GM18861 (cell line): ENCODE measurements at regions not wholly inside any gene's neighbourhood (a gene's known extent, or its start where the extent isn't known, plus 50 kb on each side); places are given as distances from the start of the nearest gene placed in this dataset.

Source experiments
- ATAC-seq: cut with Tn5 transposase; IDR thresholded peaks from one replicate; pipeline ENCODE4 v1.9.1; 2021; ENCODE audit not compliant: unreplicated experiment

DNA sequence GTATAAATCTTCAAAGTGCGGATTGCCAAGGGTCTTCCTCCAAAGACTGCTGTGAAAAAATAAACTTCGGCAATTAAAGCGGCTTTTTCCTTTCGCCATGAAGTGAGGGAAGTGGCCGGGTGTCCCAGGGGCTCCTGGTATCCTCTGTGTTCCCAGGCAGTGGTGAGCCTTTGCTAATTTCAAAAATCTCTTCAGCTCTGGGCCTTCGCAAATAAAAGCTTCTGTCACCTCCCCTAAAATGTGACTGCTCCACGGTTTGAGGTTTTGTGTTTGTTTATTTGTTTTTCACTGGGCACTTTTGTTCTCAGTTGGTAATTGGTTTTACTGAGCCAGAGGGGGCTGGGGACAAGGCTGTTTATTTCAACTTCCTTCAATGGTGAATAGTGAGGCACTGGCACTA lies 270.1 kb upstream of the POU3F3 start:
- no peak for ATAC-seq

DNA sequence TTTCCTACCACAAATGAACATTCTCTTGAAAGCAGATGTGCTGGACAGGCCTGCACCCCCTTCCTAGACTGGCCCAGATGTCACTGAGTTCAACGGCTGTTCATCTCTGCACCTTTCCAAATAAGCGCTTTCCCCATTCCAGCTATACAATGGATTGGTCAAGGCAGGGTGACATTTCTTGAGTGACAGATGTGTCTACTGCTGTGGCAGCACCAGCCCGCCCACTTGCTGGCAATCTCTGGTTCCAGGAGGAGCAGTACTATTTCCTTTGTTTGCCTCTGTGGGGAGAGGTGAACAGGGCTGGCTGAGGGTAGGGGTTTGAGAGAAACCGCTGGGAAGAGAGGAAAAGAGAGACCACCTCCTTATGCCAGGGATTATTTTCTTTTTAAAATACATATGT lies 269.5 kb upstream of the POU3F3 start:
- ATAC-seq: no peak

DNA sequence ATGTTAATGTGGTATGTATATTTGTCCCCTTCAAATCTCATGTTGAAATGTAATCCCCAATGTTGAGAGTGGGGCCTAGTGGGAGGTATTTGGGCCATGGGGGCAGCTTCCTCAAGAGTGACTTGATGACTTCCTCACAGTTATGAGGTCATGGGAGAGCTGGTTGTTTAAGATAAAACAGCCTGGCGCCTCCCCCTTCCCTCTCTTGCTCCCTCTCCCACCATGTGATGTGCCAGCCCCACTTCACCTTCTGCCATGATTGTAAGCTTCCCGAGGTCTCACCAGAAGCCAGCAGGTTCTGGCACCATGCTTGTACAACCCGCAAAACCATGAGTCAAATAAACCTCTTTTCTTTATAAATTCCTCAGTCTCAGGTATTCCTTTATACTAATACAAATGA lies 258.3 kb upstream of the POU3F3 start:
- no peak for ATAC-seq

DNA sequence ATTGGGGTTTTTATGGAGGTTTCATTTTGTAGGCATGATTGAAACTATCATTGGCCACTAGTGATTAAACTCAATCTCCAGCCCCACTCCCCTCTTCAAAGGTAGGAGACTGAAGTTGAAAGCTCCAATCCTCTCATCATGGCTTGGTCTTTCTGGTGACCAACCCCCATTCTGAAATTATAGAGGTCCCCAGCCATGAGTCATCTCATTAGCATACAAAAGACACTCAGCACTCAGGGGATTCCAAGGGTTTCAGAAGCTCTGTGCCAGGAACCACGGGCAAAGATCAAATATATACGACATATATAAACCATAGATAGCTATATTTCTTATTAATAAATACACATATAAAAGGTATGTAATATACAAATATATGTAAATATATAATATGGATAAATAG lies 256.0 kb upstream of the POU3F3 start:
- no peak for ATAC-seq

DNA sequence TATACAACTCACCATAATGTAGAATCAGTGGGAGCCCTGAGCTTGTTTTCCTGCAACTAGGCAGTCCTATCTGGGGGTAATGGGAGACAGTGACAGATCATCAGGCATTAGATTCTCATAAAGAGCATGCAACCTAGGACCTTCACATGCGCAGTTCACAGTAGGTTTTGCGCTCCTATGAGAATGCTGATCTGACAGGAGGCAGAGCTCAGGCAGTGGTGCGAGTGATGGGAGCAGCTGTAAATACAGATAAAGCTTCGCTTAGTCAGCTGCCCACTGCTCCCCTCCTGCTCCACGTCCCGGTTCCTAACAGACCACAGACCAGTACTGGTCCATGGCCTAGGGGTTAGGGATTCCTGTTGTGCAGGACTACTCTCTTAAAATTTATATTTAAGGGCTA lies 255.3 kb upstream of the POU3F3 start:
- no peak for ATAC-seq

DNA sequence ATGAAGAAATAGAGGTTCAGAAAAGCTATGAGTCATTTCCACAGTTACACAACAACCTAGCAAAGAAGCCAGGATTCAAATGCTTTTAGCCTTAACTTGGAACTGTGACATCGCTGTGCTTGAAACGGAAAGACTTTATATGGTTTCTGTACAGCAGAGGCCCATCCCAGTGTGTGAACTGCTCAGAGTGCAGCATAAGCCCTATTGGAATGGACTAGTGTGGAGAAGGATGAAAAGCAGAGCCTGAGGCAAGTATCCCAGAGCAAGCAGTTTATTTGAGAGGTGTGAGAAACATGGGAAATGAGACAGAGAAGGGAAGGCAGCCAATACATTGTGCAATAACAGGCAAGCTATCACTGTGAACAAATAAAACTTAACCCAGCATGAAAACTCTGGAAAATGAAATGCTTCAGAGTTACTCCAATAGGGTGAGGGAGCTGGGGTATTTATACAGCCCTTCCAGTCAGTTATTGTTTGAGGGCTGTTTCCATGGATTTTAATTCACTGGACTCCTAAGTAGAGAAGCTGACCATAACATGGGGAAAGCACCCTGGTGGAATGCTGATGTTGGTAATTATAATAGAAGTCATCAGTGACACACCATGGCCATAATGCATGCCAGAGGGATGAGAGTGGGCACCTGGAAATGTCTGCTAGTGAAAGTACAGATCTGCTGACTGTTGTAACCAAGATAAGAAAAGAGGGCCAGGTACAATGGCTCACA lies 254.0 kb upstream of the POU3F3 start:
- no peak for ATAC-seq

DNA sequence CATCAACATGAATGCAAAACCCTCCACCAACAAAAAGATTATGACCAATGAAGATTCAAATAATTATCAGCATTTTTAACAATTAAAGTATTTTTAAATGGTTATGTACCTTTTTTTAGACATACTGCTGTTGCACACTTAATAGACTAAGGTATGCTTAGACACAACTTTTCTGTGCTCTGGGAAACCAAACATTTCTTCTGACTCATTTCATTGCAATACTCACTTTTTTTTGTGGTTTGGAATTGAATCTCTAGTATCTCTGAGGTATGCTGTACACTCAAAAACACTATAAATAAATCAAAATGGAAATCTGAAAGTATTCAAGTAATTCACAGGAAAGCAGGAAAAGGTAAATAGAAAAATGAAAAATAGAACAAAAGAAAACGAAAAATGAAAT lies 247.9 kb upstream of the POU3F3 start:
- no peak for ATAC-seq

DNA sequence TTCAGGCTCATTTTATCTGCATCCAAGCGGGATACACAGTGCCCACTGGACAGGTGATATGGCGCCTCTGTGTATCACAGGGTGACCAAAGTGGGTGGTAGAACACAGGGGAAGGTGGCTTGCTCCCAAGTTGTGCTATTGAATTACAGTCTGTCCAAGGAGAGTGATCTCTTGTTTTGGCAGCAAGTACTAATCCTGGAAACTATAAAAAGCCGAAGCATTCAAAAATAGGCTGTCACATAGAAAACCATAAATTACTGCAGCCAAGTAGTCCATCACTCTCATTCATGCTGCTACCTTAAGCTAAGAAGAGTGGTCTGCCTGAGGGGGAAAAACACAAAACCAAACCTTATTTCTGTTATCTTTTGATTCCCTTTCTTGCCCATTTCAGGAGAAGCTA lies 237.1 kb upstream of the POU3F3 start:
- no peak for ATAC-seq

DNA sequence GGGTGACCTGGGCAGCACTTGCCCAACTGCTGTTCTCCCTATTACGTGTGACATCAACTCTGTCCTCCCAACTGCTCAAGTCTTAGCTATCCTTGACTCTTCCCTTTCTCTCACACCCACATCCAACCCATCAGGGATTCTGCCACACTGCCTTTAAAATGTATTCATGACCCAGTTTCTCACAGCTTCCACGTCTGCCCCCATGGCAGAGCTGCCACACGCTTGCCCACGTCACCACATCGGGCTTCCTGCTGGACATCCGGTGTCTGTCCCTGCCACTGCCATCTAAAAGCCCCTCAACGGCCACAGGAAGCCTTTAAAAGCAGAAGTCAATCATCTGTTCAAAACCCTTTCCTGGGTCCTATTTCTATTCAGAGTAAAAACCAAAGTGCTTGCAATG lies 233.1 kb upstream of the POU3F3 start:
- ATAC-seq: no peak

DNA sequence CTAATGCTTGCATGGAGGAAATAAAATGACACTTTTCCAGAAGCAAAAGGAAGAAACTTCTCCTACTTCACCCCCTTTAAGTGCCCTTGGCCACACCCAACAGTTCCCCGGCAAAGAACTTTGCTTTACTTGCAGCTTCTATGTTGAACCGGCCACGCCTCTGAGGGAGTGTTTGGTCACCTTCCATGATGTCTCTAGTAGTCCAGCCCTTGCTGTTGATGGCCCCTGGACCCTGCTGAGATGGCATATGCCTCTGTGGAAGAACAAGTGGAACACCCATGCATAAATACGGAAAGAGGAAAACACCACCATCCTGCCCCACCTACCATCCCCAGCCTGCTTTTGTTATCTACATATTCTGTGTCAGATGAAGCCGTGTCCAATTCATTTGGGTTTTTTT lies 218.3 kb upstream of the POU3F3 start:
- ATAC-seq: no peak

DNA sequence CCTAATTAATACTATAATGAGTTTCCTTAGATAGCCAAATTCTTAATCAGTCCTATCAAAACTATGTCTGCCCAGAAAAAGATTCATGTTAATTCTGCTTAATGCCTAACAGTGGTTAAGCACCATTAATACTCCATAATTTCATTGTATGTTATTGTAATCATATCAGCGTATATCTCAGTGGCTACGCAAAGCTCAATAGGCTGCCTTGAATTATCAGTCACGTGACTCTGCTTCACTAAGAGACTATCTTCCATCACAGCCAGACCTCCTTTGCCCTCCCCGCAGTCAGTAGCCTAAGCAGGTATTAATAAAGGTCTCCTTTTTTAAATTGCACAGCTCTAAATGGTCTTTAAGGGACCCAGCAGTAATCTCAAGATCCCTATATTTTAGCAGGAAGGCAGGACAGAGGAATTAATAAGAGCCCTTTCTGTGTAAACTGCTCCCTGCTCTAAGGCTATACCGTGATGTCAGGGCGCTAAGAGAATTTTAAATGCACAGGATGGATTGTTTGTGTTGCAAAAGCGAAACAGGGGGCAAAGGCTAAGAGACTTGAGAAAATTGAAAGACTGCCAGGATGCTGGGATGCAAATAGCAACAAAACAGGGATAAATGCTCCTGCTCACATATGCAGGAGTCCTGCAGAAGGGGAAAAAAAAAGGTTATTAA lies 215.6 kb upstream of the POU3F3 start:
- ATAC-seq: no peak

DNA sequence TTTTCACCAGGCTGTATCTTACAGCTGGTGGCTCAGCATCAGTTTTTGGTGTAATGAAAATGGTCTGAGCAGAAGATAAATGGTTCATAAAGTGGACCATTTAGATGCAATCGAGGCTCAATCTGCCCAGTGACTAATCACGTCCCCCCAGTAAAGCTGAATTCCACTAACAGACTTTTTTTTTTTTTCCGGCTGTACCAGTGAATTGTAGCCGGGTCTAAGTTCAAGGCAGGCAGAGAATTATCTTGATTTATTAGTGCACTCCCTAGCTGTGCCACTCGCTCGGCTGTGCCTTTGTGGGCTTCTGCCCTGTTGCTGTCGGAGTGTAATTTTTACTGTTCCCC lies 215.1 kb upstream of the POU3F3 start:
- ATAC-seq: no peak

DNA sequence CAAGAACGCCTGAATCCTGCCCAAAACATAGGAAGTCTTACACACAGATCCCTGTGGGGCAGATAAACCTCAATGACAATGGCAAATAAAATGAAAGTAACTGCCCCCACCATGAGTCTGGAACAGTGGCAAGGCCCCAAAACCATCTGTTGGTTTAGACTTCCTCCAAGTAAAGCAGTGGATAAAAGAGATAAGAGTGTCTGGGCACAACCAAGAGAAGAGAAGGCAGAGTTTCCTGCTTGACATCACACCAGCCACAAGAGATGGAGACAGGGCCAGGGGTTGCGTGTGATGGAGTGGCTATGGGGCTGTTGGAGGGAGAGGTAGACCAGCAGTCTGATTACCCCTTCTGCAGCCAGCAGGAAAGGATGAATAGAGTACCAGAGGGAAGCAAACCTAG lies 212.1 kb upstream of the POU3F3 start:
- no peak for ATAC-seq

DNA sequence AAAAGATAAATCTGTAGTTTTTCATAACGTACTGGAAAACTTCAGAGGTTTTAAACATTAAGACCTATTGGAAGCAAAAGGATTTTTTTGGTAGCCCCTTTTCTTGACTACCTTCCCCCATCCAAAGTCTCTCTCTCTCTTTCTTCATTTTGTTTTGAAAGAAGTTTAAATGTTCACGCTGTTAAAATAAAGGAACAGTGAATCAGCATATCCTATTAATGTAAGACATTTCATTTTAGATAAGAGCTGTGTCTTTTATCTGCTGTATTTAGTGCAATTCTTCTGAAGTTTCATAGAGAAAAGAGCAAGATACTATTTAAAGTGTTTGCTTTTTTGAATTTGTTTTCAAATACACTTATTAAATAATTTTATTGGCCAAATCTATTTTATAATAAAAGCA lies 205.5 kb upstream of the POU3F3 start:
- ATAC-seq: no peak

DNA sequence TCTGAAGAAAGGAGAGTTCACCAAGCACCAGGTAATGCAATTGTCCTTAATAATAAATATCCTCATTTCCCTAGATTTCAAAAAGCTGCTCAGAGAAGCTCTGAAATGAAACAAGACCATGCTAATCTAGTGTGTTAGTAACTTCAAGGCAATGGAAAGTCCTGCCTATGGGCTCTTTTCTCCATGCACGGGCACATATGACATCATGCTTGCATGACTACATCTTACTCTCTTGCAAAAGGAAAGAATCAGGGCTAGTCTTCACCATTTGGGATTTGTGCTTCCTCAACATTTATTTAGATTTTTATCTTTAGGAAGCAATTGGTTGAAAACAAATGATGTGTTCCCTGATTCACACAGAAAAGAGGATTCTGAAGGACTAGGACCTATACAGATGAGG lies 204.0 kb upstream of the POU3F3 start:
- no peak for ATAC-seq

DNA sequence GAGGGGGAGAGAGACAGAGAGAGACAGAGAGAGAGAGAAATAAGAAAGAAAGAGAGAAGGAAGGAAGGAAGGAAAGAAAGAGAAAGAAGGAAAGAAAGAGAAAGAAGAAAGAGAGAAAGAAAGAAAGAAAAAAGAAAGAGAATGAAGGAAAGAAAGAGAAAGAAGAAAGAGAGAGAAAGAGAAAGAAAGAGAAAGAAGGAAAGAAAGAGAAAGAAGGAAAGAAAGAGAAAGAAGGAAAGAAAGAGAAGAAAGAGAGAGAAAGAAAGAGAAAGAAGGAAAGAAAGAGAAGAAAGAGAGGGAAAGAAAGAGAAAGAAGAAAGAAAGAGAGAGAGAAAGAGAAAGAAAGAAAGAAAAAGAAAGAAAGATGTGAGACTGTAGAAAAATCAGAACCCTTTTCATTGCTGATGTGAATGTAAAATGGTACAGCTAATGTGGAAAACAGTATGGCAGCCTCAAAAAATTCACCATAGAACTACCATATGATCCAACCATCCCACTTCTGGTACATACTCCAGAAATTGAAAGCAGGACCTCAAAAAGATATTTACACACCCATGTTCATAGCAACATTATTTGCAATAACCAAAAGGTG lies 203.4 kb upstream of the POU3F3 start:
- ATAC-seq: no peak

DNA sequence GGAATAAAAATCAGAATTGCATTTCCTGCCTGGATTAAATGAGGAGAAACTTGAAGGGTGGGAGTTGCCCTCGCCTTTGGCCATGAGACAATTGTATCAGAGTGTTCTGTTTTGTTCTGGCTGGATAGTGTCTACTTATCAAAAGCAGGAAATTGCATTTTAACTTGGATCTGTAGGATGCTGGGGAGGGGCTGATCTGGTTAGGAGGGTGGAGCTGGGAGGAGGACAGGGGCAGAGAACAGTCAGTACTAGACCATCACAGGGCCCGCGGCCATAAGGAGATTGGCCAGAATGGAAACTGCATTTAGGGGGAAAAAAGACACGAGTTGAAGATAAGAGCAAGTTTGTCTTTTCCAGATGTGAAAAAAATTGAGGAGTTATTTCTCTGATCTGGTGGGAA lies 199.1 kb upstream of the POU3F3 start:
- no peak for ATAC-seq

DNA sequence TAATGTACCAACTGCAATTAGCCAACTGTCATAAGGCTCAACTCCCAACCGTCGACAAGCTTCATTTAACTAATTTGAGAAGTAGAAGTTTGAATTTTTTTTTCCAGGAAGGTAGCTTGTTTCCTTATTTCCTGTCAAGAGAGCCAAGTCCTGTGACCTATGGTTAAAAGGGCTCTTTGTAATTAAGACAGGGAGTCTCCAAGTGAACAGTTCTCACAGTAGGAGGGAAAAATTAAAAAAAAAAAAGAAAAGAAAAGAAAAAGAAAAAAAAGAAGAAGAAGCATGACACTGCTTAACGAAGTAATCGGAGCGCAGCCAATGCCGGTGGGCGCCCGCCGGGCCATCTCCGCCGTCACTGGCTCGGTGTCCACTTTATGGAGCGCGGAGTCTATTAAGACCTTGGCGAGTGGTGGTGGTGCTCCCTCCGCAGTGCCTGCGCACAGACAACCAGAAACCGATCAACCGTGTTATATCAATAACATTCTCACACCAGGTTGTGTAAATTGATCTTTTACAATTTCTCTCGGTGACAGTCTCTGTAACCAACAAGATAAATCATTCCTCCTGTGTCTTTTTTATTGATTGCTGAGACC lies 197.2 kb upstream of the POU3F3 start:
- no peak for ATAC-seq

DNA sequence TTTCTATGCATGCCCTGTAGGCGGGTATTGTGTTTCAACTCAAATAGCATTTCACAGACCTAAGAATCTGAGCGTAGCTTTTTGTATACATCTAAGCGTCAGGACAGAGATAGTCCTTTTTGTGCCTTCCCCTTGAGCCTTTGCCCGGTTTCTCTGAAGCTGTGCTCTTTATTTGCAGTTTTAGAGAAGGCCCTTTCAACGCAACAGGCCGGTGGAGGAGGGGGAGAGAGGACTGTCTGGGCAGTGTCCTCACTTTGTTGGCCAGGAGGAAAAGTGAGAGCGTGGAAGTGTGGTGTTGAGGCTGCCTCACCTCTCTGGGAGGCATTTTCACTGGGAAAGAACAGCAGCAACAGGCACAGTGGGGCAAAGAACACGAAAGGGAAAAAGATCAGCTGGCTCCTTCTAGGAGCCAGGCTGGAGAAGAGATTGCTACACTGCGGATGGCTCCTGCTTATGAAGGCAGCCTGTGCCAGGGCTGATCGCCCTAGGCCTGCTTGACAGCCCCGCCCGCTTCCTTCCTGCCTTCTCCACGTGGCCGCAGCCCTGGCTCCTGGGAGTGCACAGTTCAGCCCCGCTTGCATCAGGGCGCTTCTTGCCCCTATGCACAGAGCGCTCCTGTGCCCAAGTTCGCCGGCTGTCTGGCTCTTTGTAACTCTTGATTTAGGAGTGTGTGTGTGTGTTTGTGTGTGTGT lies 195.6 kb upstream of the POU3F3 start:
- ATAC-seq: no peak

DNA sequence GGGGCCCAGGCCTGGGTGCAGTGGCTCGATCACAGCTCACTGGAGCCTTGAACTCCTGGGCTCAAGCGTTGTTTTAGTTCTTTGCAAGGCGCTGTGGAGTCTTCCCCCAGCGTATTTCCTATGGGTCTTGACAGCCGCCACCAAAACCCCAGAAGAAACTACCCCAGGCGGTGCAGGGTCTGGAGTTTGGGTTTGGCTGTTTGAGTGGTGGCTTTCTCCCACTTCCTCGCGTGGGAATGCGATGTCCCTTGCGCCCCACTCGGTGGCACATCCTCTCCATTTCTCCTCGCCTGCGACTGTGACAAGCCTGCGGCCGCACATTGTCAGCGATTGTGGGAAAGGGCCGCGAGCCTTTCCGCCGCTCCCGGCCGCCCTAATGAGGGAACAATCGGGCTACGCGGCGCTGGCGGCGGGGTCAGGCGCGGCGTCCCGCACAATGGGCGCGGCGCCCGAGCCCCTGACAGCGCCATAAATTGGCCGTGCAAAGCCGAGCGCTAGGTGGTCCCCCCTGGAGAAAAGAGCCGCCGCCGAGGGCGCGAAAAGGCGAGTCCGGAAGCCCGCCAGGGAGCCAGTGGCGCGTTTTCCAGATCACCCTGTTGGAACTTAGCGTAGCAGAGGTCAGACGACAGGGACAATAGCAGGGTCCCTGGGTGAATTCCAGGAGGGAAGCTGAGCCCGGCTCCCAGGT lies 194.9 kb upstream of the POU3F3 start:
- no peak for ATAC-seq

DNA sequence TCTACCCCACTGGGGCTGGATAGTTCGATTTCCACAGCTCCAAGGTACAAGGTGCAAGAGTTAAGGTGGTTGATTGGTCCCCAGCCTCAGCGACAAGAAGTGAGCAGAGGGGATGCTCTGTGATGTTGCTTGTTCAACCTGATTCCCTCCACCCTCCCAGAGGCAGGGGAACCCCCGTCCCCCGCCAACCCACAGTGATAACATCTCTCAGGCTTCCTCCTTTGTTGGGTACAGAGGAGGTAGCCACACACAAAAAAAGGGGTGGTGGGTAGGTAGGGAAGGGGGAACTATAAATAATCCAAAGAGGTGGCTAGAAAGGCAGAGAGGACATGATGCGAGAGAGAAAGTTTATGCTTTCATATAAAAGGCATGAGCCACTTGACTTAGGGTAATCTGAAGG lies 192.9 kb upstream of the POU3F3 start:
- no peak for ATAC-seq
